Stomach (tissue), 4 donors: ENCODE measurements at regions not wholly inside any gene's neighbourhood (a gene's known extent, or its start where the extent isn't known, plus 50 kb on each side); places are given as distances from the start of the nearest gene placed in this dataset.

Experiments used
- CTCF ChIP-seq, 7 experiments: fragments of 450-650 bp in 4 of 7; fragments of 200-600 bp in 3 of 7; sonication (generic) in 3 of 7; IDR thresholded peaks; one replicate each; pipeline ENCODE4 v1.5.1; 2016 to 2019; ENCODE audit warnings: antibody characterized with exemption in 7 of 7, control low read depth in 2 of 7, mild to moderate bottlenecking in 1 of 7
- POLR2A ChIP-seq, 4 donors: fragments of 450-650 bp; IDR thresholded peaks; one replicate each; pipeline ENCODE4 v1.6.1; 2016; ENCODE audit warnings: antibody characterized with exemption in 4 of 4, control low read depth in 2 of 4, mild to moderate bottlenecking in 1 of 4, moderate library complexity in 1 of 4
- POLR2AphosphoS5 ChIP-seq, 3 donors: sonication (generic); formaldehyde crosslinking; IDR thresholded peaks; one replicate each; pipeline ENCODE4 v1.6.1; 2016; ENCODE audit warnings: antibody characterized with exemption in 3 of 3

- TF ChIP-seq CTCF (IDR thresholded peaks at IDR 0.05) (no peak), POLR2AphosphoS5 (IDR thresholded peaks at IDR 0.05) (no peak), POLR2A (IDR thresholded peaks at IDR 0.05) (no peak)
These were observed 1830.0 kb upstream of the DEFB115 start for GRCh38 chr20:29427201-29428060.
